Body of pancreas (tissue), 4 donors: ENCODE measurements at regions not wholly inside any gene's neighbourhood (a gene's known extent, or its start where the extent isn't known, plus 50 kb on each side); places are given as distances from the start of the nearest gene placed in this dataset.

ENCODE experiments used
- POLR2A ChIP-seq, 3 donors: fragments of 450-650 bp; IDR thresholded peaks; one replicate each; pipeline ENCODE4 v1.6.1; 2016; ENCODE audit warnings: antibody characterized with exemption in 3 of 3, mild to moderate bottlenecking in 2 of 3
- TF ChIP-seq, protein P1 (sequence below), 7 experiments: fragments of 450-650 bp in 4 of 7; fragments of 200-600 bp in 3 of 7; sonication (generic) in 3 of 7; IDR thresholded peaks; one replicate each; pipeline ENCODE4 v1.5.1; 2016 to 2019; ENCODE audit warnings: antibody characterized with exemption in 7 of 7

DNA sequence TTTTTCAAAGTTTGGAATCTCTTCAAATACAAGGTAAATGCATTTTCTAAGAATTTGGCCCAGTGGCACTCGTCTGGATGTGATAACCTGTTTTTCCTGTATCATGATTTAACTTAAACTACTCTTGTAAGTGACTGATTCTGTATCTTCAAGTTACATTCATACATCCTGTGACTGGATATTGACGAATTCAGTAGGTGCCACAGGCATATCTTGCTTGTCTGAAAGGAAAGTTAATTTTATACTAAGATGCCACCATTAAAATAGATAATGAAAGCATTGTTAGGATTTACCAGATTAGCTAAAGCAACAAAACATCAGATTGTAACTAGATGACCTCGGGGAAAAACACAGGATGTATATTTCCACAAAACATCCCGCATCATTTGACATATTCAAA lies 175.3 kb upstream of the ZNF608 start:
- TF ChIP-seq, protein P1, sequence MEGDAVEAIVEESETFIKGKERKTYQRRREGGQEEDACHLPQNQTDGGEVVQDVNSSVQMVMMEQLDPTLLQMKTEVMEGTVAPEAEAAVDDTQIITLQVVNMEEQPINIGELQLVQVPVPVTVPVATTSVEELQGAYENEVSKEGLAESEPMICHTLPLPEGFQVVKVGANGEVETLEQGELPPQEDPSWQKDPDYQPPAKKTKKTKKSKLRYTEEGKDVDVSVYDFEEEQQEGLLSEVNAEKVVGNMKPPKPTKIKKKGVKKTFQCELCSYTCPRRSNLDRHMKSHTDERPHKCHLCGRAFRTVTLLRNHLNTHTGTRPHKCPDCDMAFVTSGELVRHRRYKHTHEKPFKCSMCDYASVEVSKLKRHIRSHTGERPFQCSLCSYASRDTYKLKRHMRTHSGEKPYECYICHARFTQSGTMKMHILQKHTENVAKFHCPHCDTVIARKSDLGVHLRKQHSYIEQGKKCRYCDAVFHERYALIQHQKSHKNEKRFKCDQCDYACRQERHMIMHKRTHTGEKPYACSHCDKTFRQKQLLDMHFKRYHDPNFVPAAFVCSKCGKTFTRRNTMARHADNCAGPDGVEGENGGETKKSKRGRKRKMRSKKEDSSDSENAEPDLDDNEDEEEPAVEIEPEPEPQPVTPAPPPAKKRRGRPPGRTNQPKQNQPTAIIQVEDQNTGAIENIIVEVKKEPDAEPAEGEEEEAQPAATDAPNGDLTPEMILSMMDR (IDR thresholded peaks at IDR 0.05) = no peak
- no peak for TF ChIP-seq POLR2A (IDR thresholded peaks at IDR 0.05)
